HG03520 (cell line): ENCODE measurements at regions not wholly inside any gene's neighbourhood (a gene's known extent, or its start where the extent isn't known, plus 50 kb on each side); places are given as distances from the start of the nearest gene placed in this dataset.
"Not testable (repeated sequence)": the region's sequence is repeated elsewhere in the genome, so short reads cannot be mapped to it uniquely, and the experiment has no call there.

ENCODE experiments used
- ATAC-seq: cut with Tn5 transposase; IDR thresholded peaks from one replicate; pipeline ENCODE4 v1.9.1; 2021; ENCODE audit warnings: mild to moderate bottlenecking, moderate library complexity; ENCODE audit not compliant: unreplicated experiment

GRCh38 chr15:98547275-98547674 is 101.1 kb upstream of the IGF1R start:
- no peak for ATAC-seq

- ATAC-seq: no peak
Measured at GRCh38 chr15:98547741-98548138, 100.6 kb upstream of the IGF1R start.

- ATAC-seq: no peak
Measured at GRCh38 chr15:98548139-98548971, 100.0 kb upstream of the IGF1R start.

DNA sequence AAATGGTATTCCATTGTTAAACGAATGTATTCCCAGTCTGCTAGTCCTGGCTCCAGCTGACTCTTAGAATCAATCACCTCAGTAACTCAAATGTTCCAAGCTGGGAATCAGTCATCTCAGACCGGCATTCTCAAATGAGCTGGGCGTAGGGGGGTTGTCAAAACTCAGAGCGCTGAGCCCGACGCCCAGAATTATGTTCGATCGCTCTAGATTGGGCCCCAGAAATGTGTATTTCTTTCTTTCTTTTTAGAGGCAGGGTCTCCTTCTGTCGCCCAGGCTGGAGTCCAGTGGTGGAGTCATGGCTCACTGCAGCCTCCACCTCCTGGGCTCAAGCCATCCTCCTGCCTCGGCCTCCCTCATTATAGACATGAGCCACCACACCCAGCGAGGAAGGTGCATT is 99.3 kb upstream of the IGF1R start:
- no peak for ATAC-seq

GRCh38 chr15:98549741-98550140 is 98.6 kb upstream of the IGF1R start:
- no peak for ATAC-seq

DNA sequence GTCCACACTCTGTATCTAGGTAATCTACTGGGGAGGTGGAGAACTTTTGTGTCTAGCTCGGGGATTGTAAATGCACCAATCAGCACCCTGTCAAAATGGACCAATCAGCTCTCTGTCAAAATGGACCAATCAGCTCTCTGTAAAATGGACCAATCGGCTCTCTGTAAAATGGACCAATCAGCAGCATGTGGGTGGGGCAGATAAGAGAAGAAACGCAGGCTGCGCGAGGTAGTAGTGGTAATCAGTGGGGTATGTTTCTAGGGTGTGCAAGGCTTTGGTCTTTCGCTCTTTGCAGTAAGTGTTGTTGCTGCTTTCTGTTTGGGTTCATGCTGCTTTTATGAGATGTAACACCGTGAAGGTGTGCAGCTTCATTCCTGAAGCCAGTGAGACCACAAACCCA is 98.0 kb upstream of the IGF1R start:
- ATAC-seq: not testable (repeated sequence)

GRCh38 chr15:98551936-98552562 is 96.3 kb upstream of the IGF1R start:
- no peak for ATAC-seq

DNA sequence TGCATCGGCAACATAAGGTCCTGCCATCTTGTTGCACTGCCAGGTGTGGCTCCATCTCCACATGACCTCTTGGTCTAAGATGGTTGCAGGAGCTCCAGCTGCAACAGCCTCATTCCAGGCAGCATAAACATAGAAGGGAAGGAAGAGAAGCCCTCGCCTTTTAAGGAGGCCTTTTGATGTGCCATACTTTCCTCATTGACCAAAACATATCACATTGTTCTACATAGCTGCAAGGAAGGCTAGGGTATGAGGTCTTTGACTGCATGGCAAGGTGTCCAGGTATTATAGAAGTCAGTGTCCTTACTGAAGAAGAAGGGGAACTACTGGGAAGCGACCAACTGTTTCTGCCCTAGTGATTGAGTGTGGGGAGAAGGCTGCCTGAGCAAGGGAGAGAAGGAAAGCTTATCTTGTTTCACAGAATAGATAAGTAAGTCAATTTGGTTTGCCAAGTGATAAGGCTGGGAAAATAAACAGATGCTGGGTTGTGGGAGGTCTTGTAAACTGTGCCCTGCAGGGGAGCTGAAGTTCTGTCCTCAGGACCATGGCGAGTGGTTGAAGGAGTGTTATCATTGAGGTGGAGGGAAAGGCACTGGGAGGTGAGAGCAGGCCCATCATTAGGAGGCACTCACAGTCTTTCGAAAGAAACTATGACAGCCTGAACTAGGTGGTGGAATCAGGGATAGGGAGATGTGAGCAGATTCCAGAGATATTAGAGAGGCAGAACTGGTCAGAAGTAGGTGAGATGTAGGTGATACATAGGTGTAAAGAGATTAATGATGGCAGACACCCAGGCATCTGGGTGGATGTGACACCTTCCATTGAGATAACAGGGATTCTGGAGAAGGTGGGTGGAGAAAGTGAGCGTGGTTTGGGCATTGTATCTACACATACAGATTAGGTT is 93.8 kb upstream of the IGF1R start:
- ATAC-seq: no peak

- no peak for ATAC-seq
Measured at GRCh38 chr15:98555173-98555515, 93.2 kb upstream of the IGF1R start.

DNA sequence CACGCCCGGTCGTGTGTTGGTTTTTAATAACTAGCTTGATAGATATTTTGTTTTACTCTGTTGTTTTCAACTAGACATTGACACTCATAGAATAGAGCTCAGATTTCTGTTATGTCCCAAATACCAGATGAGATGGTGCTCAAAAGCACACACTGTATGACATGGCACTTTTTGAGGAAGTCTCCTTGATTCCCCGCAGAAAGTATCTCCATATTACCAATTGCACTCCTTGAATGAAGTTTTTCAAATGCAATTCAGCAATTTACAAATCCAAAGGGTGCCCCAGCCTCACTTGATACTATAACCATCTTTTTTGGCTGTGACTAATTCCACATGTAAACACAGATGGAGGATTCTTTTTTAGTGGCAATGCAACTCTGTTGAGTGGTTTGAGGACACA is 92.0 kb upstream of the IGF1R start:
- no peak for ATAC-seq

DNA sequence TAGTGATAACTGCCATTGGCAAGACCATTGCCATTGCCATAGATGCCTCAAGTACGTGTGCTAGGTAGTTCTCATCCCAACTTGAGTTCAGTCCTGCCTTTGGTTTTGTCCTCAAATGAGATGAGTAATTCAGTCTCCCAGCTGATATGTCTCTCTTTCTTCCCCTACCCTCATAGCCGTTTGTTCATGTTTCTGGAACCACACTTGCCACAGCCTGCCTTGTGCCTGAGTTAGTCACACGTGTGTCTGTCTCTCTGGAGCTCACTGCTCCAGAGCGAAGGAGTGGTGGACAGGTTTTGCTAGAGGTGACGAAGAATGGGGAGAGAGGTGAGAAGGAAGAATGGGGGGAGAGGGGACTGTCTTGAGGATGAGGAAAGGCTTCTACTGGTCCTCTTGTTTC is 88.0 kb upstream of the IGF1R start:
- no peak for ATAC-seq

DNA sequence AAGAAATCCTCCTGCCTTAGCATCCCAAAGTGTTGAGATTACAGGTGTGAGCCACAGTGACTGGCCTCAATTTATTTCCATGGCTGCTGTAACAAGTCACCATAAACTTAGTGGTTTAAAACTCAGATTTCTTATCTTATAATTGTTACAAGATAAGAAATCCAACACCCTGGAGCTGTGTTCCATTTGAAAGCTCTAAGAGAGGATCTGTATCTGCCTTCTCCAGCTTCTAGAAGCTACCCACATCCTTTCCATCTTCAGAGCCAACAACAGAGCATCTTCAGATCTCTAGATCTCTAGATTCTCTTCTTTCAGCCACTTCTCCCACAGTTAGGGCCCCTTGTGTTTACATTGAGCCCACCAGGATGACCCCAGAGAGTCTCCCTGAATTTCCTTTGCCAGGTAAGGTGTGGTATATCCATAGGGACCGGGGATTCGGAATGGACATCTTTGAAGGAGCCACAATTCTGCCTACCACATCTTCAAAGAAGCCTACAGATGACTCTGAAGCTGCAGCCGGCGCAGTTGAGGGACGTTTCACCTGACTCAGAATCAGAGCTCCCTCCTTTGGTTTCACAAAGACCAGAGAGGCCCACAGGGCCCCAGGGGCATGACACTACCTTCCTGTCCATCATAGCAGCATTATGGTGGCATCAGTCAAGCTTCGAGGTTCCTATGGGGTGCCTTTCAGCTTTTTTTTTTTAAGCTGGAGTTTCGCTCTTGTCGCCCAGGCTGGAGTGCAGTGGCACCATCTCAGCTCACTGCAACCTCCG is 87.0 kb upstream of the IGF1R start:
- ATAC-seq: no peak

GRCh38 chr15:98562331-98562937 is 85.9 kb upstream of the IGF1R start:
- no peak for ATAC-seq

DNA sequence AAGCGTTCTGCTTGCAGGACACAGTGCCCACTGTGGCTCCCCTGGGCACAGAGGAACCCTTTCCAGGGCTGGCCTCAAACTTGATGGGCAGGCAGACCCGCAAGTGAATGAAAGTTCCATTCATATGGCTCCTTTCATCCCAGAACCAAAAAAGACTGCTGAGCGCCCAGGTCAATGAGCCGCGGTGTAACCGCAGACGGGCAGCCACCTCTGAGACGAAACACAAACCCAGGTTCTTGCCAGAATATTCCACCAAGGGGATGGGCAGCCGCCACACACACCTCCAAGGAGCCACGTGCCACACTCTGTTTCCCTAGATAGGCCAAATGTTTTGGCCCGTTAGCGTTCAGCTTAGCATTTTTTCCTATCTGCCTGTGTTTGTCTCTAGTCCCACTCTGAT is 82.8 kb upstream of the IGF1R start:
- no peak for ATAC-seq

GRCh38 chr15:98567951-98568350 is 80.4 kb upstream of the IGF1R start:
- no peak for ATAC-seq

GRCh38 chr15:98568382-98569017 is 79.8 kb upstream of the IGF1R start:
- no peak for ATAC-seq

GRCh38 chr15:98570119-98570518 is 78.2 kb upstream of the IGF1R start:
- no peak for ATAC-seq

- ATAC-seq: no peak
Measured at GRCh38 chr15:98580572-98580971, 67.8 kb upstream of the IGF1R start.

GRCh38 chr15:98581715-98582114 is 66.6 kb upstream of the IGF1R start:
- ATAC-seq: no peak
